ENCODE measurements at regions not wholly inside any gene's neighbourhood (a gene's known extent, or its start where the extent isn't known, plus 50 kb on each side); places are given as distances from the start of the nearest gene placed in this dataset.

GRCh38 chr16:5616841-5617240 lies 519.2 kb upstream of the EEF2KMT start:
- no peak for DNase-seq

DNA sequence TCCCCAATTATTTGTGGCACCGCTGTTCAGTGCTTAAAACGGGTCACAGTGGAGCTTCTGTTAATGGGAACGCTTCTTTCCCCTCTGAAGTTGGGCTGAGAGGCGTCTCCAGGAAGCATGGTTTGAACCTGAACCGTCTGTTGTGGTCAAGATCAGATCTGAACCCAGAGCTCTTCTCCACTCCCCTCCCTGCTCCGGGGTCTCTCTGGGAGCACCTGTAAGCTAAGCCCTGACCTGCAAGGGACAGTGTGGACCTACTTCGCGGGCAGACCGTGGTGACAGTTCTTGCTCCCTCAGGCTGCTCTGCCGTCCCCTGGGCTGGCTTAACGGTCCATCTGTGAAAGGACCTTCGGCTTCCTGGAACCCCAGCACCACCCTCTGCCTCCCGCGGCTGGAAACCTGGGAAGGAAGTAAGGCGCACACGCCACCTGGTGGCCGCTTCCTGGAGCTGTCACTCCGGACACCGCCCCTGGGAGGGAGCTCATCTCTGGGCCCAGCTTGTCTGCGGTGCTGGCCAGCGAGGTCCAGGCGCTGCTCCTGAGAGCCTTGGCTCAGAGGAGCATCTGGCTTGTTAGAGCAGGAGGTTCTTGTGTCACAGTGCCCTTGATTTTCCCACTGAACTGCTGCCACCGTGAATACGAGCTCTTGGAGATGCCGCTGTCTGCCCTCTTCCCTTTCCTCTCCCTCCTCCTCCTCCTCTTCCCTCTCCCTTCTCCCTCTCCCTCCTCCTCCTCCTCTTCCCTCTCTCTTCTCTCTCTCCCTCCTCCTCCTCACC lies 518.5 kb upstream of the EEF2KMT start:
- peak; percentile 47 for DNase-seq

DNA sequence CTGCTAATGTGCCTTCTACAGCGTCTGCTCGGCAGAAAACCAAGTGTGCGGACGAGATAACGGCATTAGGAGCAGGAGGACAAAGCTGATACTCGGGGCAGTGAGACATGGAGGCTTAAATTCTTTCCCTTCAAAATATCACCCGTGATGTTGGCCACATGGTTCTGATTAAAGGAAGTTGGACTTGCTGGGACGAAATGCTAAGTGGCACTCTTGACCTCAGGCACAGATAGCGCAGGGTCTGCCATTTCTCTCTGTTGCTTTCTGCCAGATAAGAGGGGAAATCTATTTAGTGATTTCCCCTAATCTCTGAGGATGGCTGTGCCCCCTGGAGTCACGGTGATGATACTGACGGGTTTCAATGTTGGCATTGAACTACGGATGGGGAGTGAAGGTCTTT lies 509.6 kb upstream of the EEF2KMT start:
- DNase-seq: no peak

DNA sequence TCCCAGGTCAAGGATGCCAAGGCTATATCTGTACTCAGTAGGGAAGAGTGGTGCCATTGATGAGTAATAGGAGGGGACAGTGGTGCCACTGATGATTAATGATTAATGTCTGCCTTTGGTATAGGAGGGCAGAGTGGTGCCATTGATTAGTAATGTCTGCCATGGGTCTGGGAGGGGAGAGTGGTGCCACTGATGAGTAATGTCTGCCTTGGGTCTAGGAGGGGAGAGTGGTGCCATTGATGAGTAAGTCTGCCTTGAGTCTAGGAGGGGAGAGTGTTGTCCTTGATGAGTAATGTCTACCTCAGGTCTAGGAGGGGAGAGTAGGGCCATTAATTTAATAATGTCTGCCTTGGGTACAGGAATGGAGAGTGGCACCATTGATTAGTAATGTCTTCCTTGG lies 507.8 kb upstream of the EEF2KMT start:
- no peak for DNase-seq

DNA sequence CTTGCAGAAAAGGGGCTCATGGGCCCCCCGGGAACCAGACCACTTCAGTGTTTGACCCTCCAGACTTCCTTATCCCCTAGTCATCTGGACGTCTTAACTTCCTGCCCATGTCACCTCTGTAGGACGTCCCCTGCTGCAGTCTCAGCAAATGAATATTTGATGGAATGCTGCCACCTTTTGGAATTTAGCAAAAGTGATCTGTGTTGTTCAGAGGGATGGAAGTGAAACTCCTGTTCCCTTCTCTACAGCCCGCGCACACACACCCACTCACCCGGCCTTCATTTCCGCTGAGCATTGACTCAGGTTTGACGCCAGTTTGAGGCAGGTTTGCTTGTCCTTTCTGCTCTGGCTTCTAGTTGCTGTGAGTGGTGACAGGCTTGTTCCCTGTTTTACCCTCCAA lies 507.2 kb upstream of the EEF2KMT start:
- DNase-seq: no peak

GRCh38 chr16:5603836-5604235 lies 506.2 kb upstream of the EEF2KMT start:
- DNase-seq: no peak

- DNase-seq: no peak
Measured at GRCh38 chr16:5601957-5602356, 504.4 kb upstream of the EEF2KMT start.

- no peak for DNase-seq
Measured at GRCh38 chr16:5598793-5599192, 501.2 kb upstream of the EEF2KMT start.

DNA sequence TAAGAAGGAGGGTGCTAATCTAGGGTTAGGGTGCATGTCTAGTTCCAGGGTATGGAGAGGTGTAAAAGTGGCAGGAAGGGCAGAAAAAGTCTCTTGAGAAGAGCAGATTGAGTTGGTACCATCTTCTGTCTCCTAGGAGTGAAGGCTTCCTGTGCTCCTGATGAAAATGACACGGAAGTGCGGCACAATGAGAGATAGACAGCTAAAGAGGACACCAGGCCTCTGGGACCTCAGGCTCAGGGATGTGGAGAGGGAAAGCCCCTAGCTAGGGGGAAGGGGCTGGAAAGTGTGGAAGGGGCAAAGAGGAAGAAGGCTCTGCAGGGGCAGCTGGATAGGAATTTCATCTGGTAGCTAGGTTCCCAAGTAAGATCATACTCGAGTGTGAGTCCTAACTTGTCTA lies 498.3 kb upstream of the EEF2KMT start:
- DNase-seq: no peak

GRCh38 chr16:5590416-5590815 lies 492.8 kb upstream of the EEF2KMT start:
- no peak for DNase-seq

DNA sequence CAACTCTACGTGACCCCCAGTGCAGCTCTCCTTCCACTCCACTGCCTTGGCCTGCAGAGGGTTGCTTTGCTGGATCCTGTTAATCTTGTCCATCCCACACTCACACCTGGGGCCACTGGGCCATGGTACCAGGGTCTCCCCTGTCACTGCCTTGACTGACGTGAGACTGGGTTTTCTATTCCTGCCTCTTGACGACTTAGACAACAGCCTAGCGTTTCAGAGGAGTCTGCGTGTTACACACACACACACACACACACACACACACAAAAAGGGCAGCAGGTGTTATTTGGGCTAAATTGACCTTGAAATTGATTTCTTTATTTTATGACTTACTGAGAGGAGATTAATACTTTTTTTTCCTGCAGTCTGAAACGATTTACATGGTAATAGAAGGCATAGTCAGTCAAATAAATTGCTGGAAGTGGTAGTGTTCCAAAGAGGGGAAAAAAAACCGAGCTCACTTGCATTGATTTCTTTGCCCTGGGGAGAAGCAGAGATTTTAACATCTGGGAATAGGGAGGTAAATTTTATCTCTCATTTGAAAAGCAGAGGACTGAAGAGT lies 492.3 kb upstream of the EEF2KMT start:
- DNase-seq: no peak

DNA sequence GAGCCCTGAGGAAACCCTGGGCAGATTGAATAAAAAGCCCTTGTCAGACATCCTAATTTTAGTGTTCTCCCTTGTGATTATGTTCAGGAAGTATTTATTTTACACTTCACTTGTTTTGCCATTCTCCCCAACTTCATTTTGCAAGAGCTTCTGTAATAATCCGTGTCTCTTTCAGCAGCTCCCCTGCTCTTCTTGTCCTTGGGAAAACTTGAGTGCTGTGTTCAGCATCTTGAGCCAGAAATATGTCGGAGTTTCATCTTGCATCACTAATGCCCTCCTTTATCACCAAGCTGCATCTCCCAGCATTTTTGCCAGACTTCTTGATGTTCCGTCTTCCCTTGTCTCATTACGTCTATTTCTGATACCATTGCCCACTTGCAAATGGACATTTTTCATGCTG lies 486.5 kb upstream of the EEF2KMT start:
- no peak for DNase-seq

DNA sequence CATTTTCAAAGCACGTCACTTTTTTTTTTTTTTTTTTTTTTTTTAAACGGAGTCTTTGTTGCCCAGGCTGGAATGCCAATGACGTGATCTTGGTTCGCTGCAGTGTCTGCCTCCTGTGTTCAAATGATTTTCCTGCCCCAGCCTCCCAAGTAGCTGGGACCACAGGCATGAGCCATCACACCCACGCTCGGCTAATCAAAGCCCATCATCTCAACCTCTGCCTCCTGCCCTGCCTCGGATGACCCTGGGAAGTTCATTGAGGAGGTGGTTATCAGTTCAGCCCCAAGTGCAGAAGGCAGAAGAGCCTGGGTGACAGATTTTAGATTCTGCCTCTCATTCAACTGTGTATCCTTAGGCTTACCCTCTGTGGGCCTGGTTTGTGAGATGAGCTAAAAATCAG lies 484.9 kb upstream of the EEF2KMT start:
- DNase-seq: no peak

DNA sequence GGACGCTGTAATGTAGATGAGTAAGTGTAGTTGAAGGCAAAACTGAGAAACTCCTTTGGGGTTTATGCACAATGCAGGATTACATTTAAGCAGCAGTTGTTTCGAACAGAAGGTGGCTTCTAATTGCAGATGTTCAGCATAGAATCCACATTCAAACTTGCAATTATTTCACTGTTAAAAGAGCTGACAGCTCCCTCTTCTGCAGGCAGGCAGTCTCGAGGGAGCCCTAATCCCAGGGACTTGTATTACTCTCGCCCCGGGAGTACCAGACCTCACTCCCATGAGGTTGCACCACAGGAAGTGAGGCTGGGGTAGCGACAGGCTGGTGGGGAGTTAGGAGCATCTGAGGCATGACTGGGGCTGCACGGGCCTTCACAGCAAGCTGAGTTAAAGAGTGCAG lies 484.3 kb upstream of the EEF2KMT start:
- no peak for DNase-seq

DNA sequence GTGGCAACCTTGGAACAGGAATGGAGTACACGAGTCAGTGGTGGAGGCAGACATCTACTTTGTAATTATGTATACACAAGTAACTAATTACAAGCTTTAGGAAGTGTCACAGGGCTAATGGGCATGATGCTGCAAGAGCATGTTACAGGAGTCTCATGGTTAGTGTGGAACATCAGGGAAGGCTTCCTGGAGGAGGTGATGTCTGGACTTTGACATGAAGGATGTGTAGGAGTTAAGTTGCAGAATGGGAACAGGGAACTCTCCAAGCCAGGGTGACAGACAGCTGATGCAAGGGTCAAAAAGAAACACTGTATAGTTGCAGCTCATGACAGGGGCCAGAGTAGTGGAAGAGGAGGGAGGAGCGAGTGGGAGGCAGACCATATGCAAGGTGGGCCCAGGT lies 483.8 kb upstream of the EEF2KMT start:
- DNase-seq: no peak

DNA sequence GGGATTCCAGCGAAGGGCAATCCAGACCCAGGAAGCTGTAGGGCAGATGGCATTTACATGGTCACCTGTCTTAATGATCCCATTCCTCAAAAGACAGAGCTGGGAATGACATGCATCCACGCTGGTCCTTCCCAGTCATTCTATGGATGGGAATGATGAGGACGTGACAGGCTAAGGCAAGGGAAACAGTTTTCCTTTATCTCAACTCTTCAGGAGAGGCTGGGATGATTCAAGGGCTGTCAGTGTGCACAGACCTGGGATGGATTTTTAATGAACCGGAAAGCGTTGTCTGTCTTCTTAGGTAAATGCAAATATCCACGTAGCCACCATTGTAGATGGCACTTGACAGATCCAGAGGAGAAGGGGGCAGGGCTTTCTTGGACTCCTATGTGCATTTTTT lies 483.2 kb upstream of the EEF2KMT start:
- no peak for DNase-seq

DNA sequence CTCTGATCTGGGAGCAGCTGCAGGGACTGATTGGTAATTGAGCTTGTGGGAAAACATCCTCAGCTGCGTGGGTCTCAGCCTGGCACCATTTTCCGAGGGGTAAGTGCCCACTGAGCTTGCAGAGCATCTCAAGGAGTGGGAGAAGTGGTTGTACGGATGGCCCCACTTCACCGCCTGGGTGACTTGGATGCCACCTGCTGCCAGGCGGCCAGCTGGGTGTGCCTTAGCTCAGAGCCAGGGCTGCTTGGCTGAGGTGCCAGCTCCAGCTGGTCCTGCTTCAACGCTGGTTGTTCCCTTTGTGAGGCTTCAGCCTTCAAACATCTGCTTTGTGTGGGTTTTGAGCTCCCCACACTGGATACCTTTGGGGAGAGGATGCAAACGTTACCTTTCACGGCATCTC lies 482.7 kb upstream of the EEF2KMT start:
- no peak for DNase-seq

DNA sequence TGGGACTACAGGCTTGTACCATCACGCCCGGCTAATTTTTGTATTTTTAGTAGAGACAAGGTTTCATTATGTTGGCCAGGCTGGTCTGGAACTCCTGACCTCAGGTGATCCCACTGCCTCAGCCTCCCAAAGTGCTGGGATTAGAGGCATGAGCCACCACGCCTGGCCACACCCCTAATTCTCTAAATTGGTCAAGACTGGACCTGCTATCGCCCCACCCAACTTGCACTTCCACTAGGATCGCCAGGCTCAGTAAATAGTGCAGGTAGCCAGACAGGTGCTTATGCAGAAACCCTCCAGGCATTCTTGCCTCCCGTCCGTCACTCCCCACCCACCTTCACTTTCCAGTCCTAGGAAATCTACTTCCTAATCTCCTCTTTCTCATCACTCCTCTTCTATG lies 481.4 kb upstream of the EEF2KMT start:
- no peak for DNase-seq

- no peak for DNase-seq
Measured at GRCh38 chr16:5577463-5577862, 479.9 kb upstream of the EEF2KMT start.

- no peak for DNase-seq
Measured at GRCh38 chr16:5575646-5576245, 478.2 kb upstream of the EEF2KMT start.

DNA sequence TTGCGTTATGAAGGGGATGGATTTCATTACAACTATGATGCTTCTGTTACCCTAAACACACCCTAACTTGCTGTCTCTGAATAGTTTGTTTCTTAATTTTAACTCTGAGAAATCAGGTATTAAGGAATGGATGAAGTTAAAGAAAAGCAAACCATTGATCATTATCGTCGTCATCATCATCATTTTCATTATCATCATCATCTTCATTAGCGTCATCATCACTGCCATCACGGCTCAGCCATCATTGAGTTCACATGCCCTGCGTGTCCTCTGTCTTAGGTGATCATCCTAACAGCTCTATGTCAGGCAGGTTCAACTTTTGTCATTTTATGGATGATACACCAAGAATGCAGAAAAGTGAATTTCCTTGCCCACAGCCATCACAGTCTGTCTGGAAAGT lies 477.5 kb upstream of the EEF2KMT start:
- DNase-seq: no peak

- DNase-seq: no peak
Measured at GRCh38 chr16:5572056-5572455, 474.5 kb upstream of the EEF2KMT start.

GRCh38 chr16:5571446-5571845 lies 473.9 kb upstream of the EEF2KMT start:
- DNase-seq: no peak

DNA sequence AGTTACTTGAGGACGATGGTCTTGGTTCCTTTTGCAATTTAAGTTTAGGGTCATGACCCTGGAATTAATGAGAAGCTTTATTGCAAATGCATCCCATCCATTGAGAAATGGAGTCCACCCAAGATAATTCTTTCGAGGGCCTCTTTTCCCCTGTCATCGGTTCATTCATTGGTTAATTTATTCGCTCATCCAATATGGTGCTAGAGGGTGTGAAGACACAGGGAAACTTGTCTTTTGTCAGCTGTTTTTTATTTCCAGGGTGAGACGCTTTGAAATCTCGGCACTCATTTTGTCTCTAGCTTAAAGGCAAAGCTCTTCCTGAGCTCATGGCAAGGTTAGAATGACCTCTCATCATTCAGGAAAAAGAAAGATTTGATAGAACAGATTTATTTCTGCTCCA lies 464.2 kb upstream of the EEF2KMT start:
- DNase-seq: no peak

DNA sequence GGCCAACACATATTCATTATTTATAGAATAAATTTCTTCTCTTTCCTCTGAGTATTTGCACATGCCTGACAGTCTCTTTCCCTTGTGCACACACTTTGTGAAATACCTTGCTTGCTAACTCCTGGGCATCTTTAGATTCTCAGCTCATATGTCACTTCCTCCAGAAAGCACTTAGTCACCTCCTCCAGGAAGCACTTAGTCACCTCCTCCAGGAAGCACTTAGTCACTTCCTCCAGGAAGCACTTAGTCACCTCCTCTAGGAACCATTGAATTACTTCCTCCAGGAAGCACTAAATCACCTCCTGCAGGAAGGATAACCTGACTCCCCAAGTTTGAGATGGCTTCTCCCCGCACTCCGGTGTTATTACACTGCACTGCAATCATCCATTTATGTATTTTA lies 462.5 kb upstream of the EEF2KMT start:
- no peak for DNase-seq

All from NCI-H1092 (cell line).